ENCODE measurements at regions not wholly inside any gene's neighbourhood (a gene's known extent, or its start where the extent isn't known, plus 50 kb on each side); places are given as distances from the start of the nearest gene placed in this dataset.

DNA sequence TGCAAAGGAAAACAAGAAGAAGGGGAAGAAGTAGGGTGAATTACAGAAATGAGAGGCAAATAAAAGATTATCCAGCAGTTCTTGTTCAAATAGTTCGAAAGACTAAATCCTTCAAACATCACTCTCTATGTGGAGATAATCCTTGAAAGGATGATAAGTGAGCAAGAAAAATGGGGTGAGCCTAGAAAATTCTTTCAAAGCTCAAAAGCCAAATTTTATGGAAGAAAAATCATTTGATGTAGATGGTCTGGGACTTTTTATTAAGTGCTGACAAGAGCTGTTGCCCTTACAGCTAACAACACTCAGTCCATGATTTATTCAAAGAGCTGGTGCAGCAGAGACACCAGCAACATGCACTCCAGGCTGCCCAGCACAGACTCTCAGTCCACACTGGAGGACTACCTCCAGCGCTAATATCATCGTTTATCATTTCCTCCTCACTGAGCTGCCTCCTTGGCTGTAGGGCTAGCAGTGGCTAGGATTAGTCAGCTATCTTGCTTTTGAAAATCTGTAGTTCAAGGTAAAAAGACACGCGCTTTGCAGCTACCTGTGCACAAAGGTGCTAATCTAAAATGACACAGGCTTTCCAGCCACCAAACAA, 264.8 kb upstream of the KIF2A start:
- DNase-seq (ENCODE audit: insufficient read length) (no peak), FAIRE-seq (no peak)
- TF ChIP-seq TAF1 (IDR thresholded peaks at IDR 0.05; ENCODE audit: borderline replicate concordance, low read depth, low read length) (no peak), POLR2A (IDR thresholded peaks at IDR 0.05; ENCODE audit: low read depth, low read length) (no peak), POLR2AphosphoS5 (IDR thresholded peaks at IDR 0.05; ENCODE audit: low read depth, low read length) (no peak)

DNA sequence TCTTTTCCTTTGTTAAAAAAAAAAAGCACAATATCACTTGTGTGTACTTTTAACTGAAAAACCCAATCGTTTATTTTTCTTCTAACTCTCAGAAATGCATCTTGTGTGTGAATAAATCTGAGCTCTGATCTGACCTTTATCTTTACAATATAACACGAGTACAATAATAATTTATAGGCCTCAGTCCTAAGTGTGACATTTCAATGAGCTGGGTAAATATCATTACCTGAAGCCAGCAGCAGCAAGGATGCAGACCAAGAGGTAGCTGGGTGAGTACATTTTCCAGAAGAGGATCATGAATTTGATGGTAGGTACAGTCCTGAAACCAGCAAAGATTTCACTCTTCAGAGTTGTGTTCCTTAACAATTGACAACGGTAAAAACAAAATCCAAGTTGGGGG, 264.0 kb upstream of the KIF2A start:
- no peak for FAIRE-seq
- TF ChIP-seq POLR2A (IDR thresholded peaks at IDR 0.05; ENCODE audit: low read depth, low read length): no peak
- no peak for TF ChIP-seq TAF1 (IDR thresholded peaks at IDR 0.05; ENCODE audit: borderline replicate concordance, low read depth, low read length)
- no peak for TF ChIP-seq POLR2AphosphoS5 (IDR thresholded peaks at IDR 0.05; ENCODE audit: low read depth, low read length)
- DNase-seq (ENCODE audit: insufficient read length): no peak

DNA sequence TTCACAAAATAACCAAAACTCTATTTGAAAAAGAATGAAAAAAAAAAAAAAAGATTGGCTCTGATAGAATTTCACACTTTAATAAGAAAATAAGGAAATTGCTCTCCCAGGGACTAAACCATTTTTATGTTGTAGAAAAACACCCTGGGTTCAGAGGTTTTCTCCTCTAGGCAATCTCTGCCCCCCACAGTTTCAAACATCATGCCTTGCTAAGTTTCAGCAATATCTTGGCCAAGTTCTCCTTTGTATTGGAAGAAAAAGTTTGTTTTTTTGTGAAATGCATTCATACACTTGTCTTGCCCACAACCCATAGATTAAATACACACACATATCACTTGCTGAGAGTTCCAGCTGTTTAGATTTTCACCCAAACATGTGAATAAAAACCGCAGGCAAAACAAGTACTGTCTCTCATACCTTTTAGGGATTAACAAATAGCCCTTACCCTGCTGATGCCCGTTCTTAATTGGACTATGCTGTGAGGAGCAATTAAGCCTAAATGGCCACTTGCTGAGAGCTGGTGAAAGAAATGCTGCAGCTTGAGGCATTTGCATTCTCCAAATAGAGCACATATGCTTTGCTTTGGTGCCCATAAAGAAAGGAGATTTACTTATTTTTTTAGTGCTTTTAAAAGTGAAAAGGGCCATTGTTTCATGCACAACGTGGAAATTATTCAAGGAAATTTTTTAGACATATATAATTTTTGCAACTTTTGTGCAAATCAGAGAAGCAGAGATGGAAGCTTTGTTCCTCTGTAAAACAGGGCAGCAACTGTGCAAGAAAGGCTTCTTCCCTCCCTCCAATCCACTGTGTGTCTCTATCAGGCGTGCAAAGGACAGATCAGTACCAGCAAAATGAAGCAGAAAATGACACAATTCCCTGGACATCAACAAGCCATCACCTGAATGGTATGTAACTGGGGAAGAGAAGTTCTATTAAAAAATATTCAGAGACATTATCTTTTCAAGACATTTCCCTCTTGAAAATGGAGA, 262.4 kb upstream of the KIF2A start:
- TF ChIP-seq TAF1 (IDR thresholded peaks at IDR 0.05; ENCODE audit: borderline replicate concordance, low read depth, low read length) (no peak), POLR2AphosphoS5 (IDR thresholded peaks at IDR 0.05; ENCODE audit: low read depth, low read length) (no peak), POLR2A (IDR thresholded peaks at IDR 0.05; ENCODE audit: low read depth, low read length) (no peak)
- FAIRE-seq (no peak), DNase-seq (ENCODE audit: insufficient read length) (no peak)

DNA sequence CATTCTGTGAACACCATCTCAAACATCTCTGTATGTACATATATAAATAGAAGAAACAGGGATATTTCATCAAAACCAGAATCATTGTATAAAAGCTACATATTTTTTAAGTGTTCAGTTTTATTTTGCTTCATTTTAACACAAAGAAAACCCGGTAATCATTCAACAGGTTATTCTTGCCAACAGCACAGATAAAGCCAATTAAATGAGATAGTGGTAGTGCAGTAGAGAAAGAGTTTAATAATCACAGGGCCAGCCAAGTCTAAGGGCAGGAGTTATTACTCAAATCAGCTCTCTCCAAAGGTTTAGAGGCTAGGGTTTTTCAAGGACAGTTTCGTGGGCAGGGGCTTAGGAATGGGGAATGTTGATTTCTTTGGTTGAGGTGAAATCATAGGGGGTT, 261.0 kb upstream of the KIF2A start:
- FAIRE-seq (no peak), DNase-seq (ENCODE audit: insufficient read length) (no peak)
- TF ChIP-seq POLR2AphosphoS5 (IDR thresholded peaks at IDR 0.05; ENCODE audit: low read depth, low read length): no peak
- no peak for TF ChIP-seq TAF1 (IDR thresholded peaks at IDR 0.05; ENCODE audit: borderline replicate concordance, low read depth, low read length)

DNA sequence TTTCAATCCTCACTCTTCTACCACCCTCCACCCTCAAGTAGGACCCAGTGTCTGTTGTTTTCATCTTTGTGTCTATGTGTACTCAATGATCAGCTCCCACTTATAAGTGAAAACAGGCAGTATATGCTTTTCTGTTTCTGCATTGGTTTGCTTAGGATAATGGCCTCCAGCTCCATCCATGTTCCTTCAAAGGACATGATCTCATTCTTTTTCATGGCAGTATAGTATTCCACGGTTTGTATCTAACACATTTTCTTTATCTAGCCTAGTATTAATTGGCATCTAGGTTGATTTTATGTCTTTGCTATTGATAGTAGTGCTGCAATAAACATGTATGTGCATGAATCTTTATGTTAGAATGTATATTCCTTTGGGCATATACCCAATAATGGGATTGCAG, 259.8 kb upstream of the KIF2A start:
- DNase-seq (ENCODE audit: insufficient read length): no peak
- TF ChIP-seq POLR2A (IDR thresholded peaks at IDR 0.05; ENCODE audit: low read depth, low read length): no peak
- TF ChIP-seq POLR2AphosphoS5 (IDR thresholded peaks at IDR 0.05; ENCODE audit: low read depth, low read length): no peak
- TF ChIP-seq TAF1 (IDR thresholded peaks at IDR 0.05; ENCODE audit: borderline replicate concordance, low read depth, low read length): no peak
- no peak for FAIRE-seq

DNA sequence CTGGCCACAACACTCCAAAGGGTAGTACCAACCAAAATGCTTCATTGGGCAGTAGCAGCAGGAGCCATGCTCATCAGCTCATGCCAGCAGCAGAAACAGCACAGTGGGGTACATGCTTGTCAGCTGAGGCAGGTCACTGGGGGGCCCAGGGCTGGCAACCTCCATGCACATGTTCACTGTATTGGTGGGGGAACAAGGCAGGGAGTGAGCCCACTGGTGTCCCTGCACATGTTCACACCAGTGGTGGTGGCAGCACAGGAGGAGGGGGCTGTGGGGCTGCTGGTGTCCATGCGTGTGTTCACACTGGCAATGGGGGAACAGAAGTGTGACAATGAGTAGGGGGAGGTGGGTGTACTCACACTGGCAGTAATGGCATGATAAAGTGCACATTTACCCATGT, 254.3 kb upstream of the KIF2A start:
- no peak for FAIRE-seq
- no peak for DNase-seq (ENCODE audit: insufficient read length)
- TF ChIP-seq POLR2A (IDR thresholded peaks at IDR 0.05; ENCODE audit: low read depth, low read length) (no peak), POLR2AphosphoS5 (IDR thresholded peaks at IDR 0.05; ENCODE audit: low read depth, low read length) (no peak), TAF1 (IDR thresholded peaks at IDR 0.05; ENCODE audit: borderline replicate concordance, low read depth, low read length) (no peak)

DNA sequence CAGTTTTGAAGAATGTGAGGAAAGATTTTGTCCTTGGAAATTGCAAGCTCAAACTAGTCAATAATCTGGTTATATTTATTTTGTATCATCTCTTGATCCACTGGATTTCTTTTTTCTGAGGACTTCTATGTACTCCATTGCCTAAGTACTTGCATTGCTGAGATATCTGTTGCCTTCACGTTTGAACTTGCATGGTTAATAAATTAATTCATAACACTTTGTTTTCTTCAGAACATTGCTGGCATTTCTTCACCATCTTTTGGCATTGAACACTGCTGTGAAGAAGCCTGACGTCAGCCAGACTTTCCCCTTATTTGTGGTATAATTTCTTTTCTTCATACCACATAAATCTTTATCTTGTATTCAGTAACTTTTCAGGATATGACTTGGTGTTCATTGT, 246.0 kb upstream of the KIF2A start:
- FAIRE-seq: no peak
- no peak for DNase-seq (ENCODE audit: insufficient read length)
- TF ChIP-seq POLR2A (IDR thresholded peaks at IDR 0.05; ENCODE audit: low read depth, low read length): no peak
- TF ChIP-seq POLR2AphosphoS5 (IDR thresholded peaks at IDR 0.05; ENCODE audit: low read depth, low read length): no peak
- TF ChIP-seq TAF1 (IDR thresholded peaks at IDR 0.05; ENCODE audit: borderline replicate concordance, low read depth, low read length): no peak

DNA sequence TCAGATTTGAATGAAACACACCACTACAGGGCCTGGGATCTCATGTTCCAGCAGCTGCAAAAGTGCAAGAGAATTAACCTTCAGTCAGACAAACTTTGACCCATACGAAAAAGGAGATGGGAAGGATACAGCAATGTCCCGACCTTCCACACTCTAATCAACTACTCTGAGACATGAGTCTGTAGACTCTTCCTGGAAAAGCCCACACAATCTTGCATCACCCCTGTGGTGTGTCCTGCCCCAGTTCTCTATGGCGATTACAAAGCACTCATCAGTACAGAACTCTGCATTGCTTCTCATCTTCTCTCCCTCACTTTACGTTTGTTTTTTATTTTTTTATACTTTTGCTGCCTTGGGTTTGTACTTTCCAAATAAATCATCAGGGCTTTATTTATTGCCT, 241.0 kb upstream of the KIF2A start:
- FAIRE-seq (no peak), DNase-seq (ENCODE audit: insufficient read length) (no peak)
- TF ChIP-seq POLR2A (IDR thresholded peaks at IDR 0.05; ENCODE audit: low read depth, low read length): no peak
- no peak for TF ChIP-seq POLR2AphosphoS5 (IDR thresholded peaks at IDR 0.05; ENCODE audit: low read depth, low read length)
- no peak for TF ChIP-seq TAF1 (IDR thresholded peaks at IDR 0.05; ENCODE audit: borderline replicate concordance, low read depth, low read length)

DNA sequence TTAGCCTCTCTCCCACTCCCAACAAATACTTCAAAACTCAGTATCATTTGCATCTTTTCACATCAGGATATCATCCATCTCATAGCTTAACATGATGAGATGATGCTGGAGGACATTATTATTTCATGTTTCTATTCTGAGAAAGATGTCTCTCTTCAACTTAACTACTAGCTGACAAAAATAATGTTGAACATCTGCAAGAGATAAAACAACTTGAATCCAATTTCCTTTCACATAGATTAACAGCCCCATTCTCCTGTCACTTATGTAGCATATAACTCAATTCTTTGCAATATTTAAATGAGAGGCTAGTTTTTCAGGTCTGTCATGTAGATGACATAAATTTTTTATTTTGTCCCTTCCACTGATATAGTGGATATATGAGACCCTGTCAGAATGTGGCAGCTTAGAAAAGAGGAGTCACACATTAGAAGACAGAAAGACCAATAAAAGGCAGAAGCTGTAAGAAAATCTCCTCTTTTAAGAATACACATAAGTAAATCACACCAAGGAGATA, 239.2 kb upstream of the KIF2A start:
- FAIRE-seq: no peak
- no peak for TF ChIP-seq POLR2A (IDR thresholded peaks at IDR 0.05; ENCODE audit: low read depth, low read length)

DNA sequence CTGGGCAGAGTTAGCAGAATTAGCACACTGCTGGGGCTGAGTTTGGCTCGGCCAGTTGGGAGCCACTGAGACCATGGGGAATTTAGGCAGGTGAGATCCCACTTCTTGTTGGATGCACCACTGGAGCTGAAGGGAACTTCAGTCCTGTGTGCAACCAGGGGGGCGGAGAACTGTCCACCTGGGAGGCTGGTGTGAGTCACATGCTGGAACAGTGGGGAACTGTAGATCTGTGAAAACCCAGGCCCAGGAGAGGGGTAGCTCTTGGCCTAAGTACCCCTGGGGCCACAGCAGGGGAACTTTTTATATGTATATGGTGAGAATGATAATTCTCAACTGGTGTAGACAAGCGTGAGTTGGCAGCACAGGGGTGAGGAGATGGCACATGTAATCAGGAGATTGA, 237.5 kb upstream of the KIF2A start:
- no peak for FAIRE-seq
- TF ChIP-seq POLR2A (IDR thresholded peaks at IDR 0.05; ENCODE audit: low read depth, low read length) (no peak), TAF1 (IDR thresholded peaks at IDR 0.05; ENCODE audit: borderline replicate concordance, low read depth, low read length) (no peak), POLR2AphosphoS5 (IDR thresholded peaks at IDR 0.05; ENCODE audit: low read depth, low read length) (no peak)
- no peak for DNase-seq (ENCODE audit: insufficient read length)

More for the DNA sequence above, 239.2 kb upstream of the KIF2A start:
- no peak for DNase-seq (ENCODE audit: insufficient read length)

DNA sequence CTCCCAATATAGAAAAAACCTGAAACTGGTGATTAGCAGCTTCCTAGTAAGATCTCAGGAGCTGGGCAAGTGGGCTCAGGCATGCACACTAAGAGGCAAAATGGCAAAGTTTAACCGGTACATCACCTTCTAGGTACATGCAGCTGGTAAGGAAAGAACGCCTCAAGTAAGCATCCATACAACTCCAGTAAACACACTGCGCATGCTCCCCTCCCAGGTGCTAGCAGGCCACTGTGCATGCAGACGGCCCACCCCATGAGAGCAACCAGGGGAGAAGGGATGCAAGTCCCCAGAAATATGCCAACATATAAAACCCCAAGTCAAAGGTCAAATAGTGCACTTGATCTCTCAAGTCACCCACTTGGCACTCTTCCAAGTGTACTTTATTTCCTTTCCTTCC, 228.6 kb upstream of the KIF2A start:
- FAIRE-seq (no peak), DNase-seq (ENCODE audit: insufficient read length) (no peak)
- TF ChIP-seq POLR2AphosphoS5 (IDR thresholded peaks at IDR 0.05; ENCODE audit: low read depth, low read length): no peak
- no peak for TF ChIP-seq TAF1 (IDR thresholded peaks at IDR 0.05; ENCODE audit: borderline replicate concordance, low read depth, low read length)
- TF ChIP-seq POLR2A (IDR thresholded peaks at IDR 0.05; ENCODE audit: low read depth, low read length): no peak
